IMR-90 (cell line): ENCODE measurements at regions not wholly inside any gene's neighbourhood (a gene's known extent, or its start where the extent isn't known, plus 50 kb on each side); places are given as distances from the start of the nearest gene placed in this dataset.

ENCODE experiments used
- ATAC-seq: fragments of 200-7000 bp; cut with Tn5 transposase; 2 replicates; pipeline ENCODE4 v1.9.1; 2020; ENCODE audit warnings: low read depth, mild to moderate bottlenecking, moderate library complexity
- BruUV-seq: library from RNA; stranded (reverse); fragments of 400-500 nt; replicated peaks from 2 replicates; lab custom pipeline; 2021; lab: Mats Ljungman, UMichigan
- CTCF ChIA-PET: fragments of 300-600 bp; formaldehyde crosslinking; extraction: SDS; loops from one replicate; lab custom pipeline; 2021; ENCODE audit warnings: antibody characterized with exemption; lab: Yijun Ruan, JAX
- POLR2A ChIA-PET: fragments of 300-600 bp; sonication (Branson Sonifier 250); formaldehyde crosslinking; loops from one replicate; lab custom pipeline; 2022; ENCODE audit warnings: antibody characterized with exemption; ENCODE audit not compliant: unreplicated experiment; lab: Charles Lee
- DNase-seq: peaks from one replicate; pipeline ENCODE4 v3.0.0; 2013
- H2AFZ ChIP-seq: replicated peaks from 2 replicates; pipeline ENCODE3; 2013; ENCODE audit warnings: low read length, mild to moderate bottlenecking; ENCODE audit not compliant: poor library complexity
- H2AK5ac ChIP-seq: 2 replicates; pipeline ENCODE4 v1.6.1; 2013; ENCODE audit warnings: low read depth, low read length, inconsistent platforms
- H2AK9ac ChIP-seq: replicated peaks from 2 replicates; pipeline ENCODE3; 2013; ENCODE audit warnings: mild to moderate bottlenecking, low read depth, low read length, moderate library complexity; ENCODE audit not compliant: poor library complexity
- H2BK120ac ChIP-seq: 2 replicates; pipeline ENCODE4 v1.6.1; 2013; ENCODE audit warnings: low read depth, low read length, inconsistent platforms
- H2BK15ac ChIP-seq: 3 replicates; pipeline ENCODE4 v1.6.1; 2013; ENCODE audit warnings: low read depth, low read length, inconsistent platforms
- H2BK20ac ChIP-seq: 2 replicates; pipeline ENCODE4 v1.6.1; 2013; ENCODE audit warnings: low read depth, mild to moderate bottlenecking, inconsistent platforms, low read length, moderate library complexity
- H2BK5ac ChIP-seq: 2 replicates; pipeline ENCODE4 v1.6.1; 2013; ENCODE audit warnings: mild to moderate bottlenecking, low read depth, low read length, inconsistent platforms; ENCODE audit not compliant: poor library complexity, severe bottlenecking
- H3K14ac ChIP-seq: replicated peaks from 2 replicates; pipeline ENCODE4 v1.6.1; 2013; ENCODE audit warnings: low read depth, low read length, inconsistent platforms
- H3K18ac ChIP-seq: 2 replicates; pipeline ENCODE4 v1.6.1; 2013; ENCODE audit warnings: low read depth, low read length, control low read depth
- H3K23ac ChIP-seq: 2 replicates; pipeline ENCODE4 v1.6.1; 2013; ENCODE audit warnings: low read depth, low read length, inconsistent platforms
- H3K27ac ChIP-seq: 2 replicates; pipeline ENCODE4 v1.5.1; 2013; ENCODE audit warnings: mild to moderate bottlenecking, control low read depth, low read length; ENCODE audit not compliant: insufficient read depth
- H3K27me3 ChIP-seq: 2 replicates; pipeline ENCODE4 v1.6.1; 2013; ENCODE audit warnings: low read length; ENCODE audit not compliant: control insufficient read depth, insufficient read depth
- H3K36me3 ChIP-seq: 2 replicates; pipeline ENCODE4 v1.6.1; 2013; ENCODE audit warnings: low read length, mixed read lengths; ENCODE audit not compliant: control insufficient read depth, insufficient read depth
- H3K4ac ChIP-seq: 2 replicates; pipeline ENCODE4 v1.6.1; 2013; ENCODE audit warnings: low read depth, low read length, inconsistent platforms
- H3K4me1 ChIP-seq: 2 replicates; pipeline ENCODE4 v1.6.1; 2013; ENCODE audit warnings: low read length, mixed read lengths; ENCODE audit not compliant: control insufficient read depth, insufficient read depth
- H3K4me2 ChIP-seq: 2 replicates; pipeline ENCODE4 v1.6.1; 2013; ENCODE audit warnings: low read depth, mild to moderate bottlenecking, control low read depth, low read length, moderate library complexity
- H3K4me3 ChIP-seq: 2 replicates; pipeline ENCODE4 v1.5.1; 2013; ENCODE audit warnings: low read depth, mild to moderate bottlenecking, control low read depth, low read length, moderate library complexity; ENCODE audit not compliant: insufficient read depth
- H3K56ac ChIP-seq: 2 replicates; pipeline ENCODE4 v1.6.1; 2013; ENCODE audit warnings: low read length, inconsistent platforms; ENCODE audit not compliant: insufficient read depth; ENCODE audit errors: extremely low read depth
- H3K79me1 ChIP-seq, 2 experiments: 2 replicates each; pipeline ENCODE4 v1.6.1; 2013; ENCODE audit warnings: low read length in 2 of 2, inconsistent platforms in 1 of 2, low read depth in 1 of 2
- H3K9ac ChIP-seq: 2 replicates; pipeline ENCODE4 v1.6.1; 2013; ENCODE audit warnings: low read depth, low read length, control low read depth
- H3K9me1 ChIP-seq: 2 replicates; pipeline ENCODE4 v1.6.1; 2013; ENCODE audit warnings: low read length, inconsistent platforms; ENCODE audit not compliant: insufficient read depth
- H3K9me3 ChIP-seq: 2 replicates; pipeline ENCODE4 v1.6.1; 2013; ENCODE audit warnings: low read length; ENCODE audit not compliant: control insufficient read depth, insufficient read depth
- H4K20me1 ChIP-seq: 2 replicates; pipeline ENCODE4 v1.6.1; 2013; ENCODE audit warnings: low read length, inconsistent platforms; ENCODE audit not compliant: insufficient read depth
- H4K5ac ChIP-seq: 2 replicates; pipeline ENCODE4 v1.6.1; 2013; ENCODE audit warnings: mild to moderate bottlenecking, low read depth, low read length, control low read depth
- H4K8ac ChIP-seq, 2 experiments: 2 replicates each; pipeline ENCODE4 v1.6.1; 2013; ENCODE audit warnings: low read depth in 2 of 2, low read length in 2 of 2, control low read depth in 1 of 2, inconsistent platforms in 1 of 2
- H4K91ac ChIP-seq: 2 replicates; pipeline ENCODE4 v1.6.1; 2013; ENCODE audit warnings: low read depth, low read length, inconsistent platforms; ENCODE audit not compliant: insufficient read depth
- CHD1 ChIP-seq: IDR thresholded peaks from 2 replicates; pipeline ENCODE4 v1.6.1; 2012; ENCODE audit warnings: low read depth, low read length, improper control_type of control experiment
- CTCF ChIP-seq: conservative IDR thresholded peaks from 2 replicates; pipeline ENCODE4 v1.5.1; 2012; ENCODE audit warnings: mild to moderate bottlenecking, low read depth, low read length, improper control_type of control experiment
- MAFK ChIP-seq: IDR thresholded peaks from 2 replicates; pipeline ENCODE4 v1.6.1; 2012; ENCODE audit warnings: low read depth, low read length, improper control_type of control experiment
- RCOR1 ChIP-seq: IDR thresholded peaks from 2 replicates; pipeline ENCODE4 v1.6.1; 2012; ENCODE audit warnings: mild to moderate bottlenecking, low read length, improper control_type of control experiment; ENCODE audit not compliant: insufficient replicate concordance
- WGBS, 2 experiments: methylation state at CpG; one replicate each; pipeline versions ENCODE4 v1.1.5 to v1.1.7; 2013; ENCODE audit warnings: missing lambda C conversion rate in 2 of 2; ENCODE audit not compliant: insufficient read length in 1 of 2; ENCODE audit errors: extremely low coverage in 2 of 2; 5-methylcytosine and 5-hydroxymethylcytosine counted together
- dilution Hi-C: fragments of 300-500 bp; cut with HindIII; formaldehyde crosslinking; loops from one replicate; pipeline ENCODE4 v1.14.3; 2018; ENCODE audit warnings: low sequenced_read_pairs; ENCODE audit not compliant: unreplicated experiment
- in situ Hi-C: fragments of 300-500 bp; cut with MboI; formaldehyde crosslinking; loops from 3 replicates; pipeline ENCODE4 v1.14.3; 2019; ENCODE audit warnings: low sequenced_read_pairs, inconsistent platforms, mixed read lengths
- intact Hi-C: fragments of 100-400 bp; cut with micrococcal nuclease; formaldehyde crosslinking; loops from 2 replicates; pipeline ENCODE4 v1.10.0; 2022

GRCh38 chr14:105854600-105855245 lies 328.3 kb downstream of the TMEM121 start:
- no peak overlapping the region for H2AK9ac ChIP-seq
- TF ChIP-seq MAFK (no peak), CTCF (no peak), RCOR1 (no peak), CHD1 (no peak)
- H4K8ac ChIP-seq = no peak overlapping the region
- BruUV-seq = no TSS peak
- no peaks in the 10 kb centered on the region for H3K79me1 ChIP-seq
- no peak overlapping the region for H3K56ac ChIP-seq
- H3K9ac ChIP-seq = no peak overlapping the region
- H3K4ac ChIP-seq = no peak overlapping the region
- no peaks in the 10 kb centered on the region for H3K27me3 ChIP-seq
- intact Hi-C loops = no loop called here
- H4K5ac ChIP-seq = no peak overlapping the region
- no peaks in the 10 kb centered on the region for H4K20me1 ChIP-seq
- peaks cover 83% of the 10 kb centered on the region for H3K9me3 ChIP-seq
- WGBS, 2 experiments = 81% methylated on average over 14 of the region's 26 CpGs; no CpG with 5 or more reads in 1 of the 2 experiments
- dilution Hi-C loops = no loop called here
- no peak overlapping the region for H4K91ac ChIP-seq
- DNase-seq = no peak
- in situ Hi-C loops = no loop called here
- no peak overlapping the region for H3K4me2 ChIP-seq
- H2AFZ ChIP-seq = no peak overlapping the region
- H2BK5ac ChIP-seq = no peak overlapping the region
- no peak overlapping the region for H3K4me3 ChIP-seq
- H3K36me3 ChIP-seq = no peaks in the 10 kb centered on the region
- H3K4me1 ChIP-seq = no peaks in the 10 kb centered on the region
- no peak overlapping the region for H3K18ac ChIP-seq
- H2BK20ac ChIP-seq = no peak overlapping the region
- H3K27ac ChIP-seq = no peak overlapping the region
- ATAC-seq = no peak
- CTCF ChIA-PET = no interaction called here
- no peak overlapping the region for H2BK120ac ChIP-seq
- no peak overlapping the region for H3K23ac ChIP-seq
- no peak overlapping the region for H2AK5ac ChIP-seq
- POLR2A ChIA-PET = no interaction called here
- H2BK15ac ChIP-seq = no peak overlapping the region
- no peak overlapping the region for H3K14ac ChIP-seq
- H3K9me1 ChIP-seq = no peaks in the 10 kb centered on the region
